ENCODE measurements at regions not wholly inside any gene's neighbourhood (a gene's known extent, or its start where the extent isn't known, plus 50 kb on each side); places are given as distances from the start of the nearest gene placed in this dataset.

GRCh38 chr12:126055521-126055920 is 990.3 kb downstream of the AACS start:
- TF ChIP-seq, protein P1, sequence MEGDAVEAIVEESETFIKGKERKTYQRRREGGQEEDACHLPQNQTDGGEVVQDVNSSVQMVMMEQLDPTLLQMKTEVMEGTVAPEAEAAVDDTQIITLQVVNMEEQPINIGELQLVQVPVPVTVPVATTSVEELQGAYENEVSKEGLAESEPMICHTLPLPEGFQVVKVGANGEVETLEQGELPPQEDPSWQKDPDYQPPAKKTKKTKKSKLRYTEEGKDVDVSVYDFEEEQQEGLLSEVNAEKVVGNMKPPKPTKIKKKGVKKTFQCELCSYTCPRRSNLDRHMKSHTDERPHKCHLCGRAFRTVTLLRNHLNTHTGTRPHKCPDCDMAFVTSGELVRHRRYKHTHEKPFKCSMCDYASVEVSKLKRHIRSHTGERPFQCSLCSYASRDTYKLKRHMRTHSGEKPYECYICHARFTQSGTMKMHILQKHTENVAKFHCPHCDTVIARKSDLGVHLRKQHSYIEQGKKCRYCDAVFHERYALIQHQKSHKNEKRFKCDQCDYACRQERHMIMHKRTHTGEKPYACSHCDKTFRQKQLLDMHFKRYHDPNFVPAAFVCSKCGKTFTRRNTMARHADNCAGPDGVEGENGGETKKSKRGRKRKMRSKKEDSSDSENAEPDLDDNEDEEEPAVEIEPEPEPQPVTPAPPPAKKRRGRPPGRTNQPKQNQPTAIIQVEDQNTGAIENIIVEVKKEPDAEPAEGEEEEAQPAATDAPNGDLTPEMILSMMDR (IDR thresholded peaks at IDR 0.05; ENCODE audit: unreplicated experiment) = no peak
- peaks cover 13% of the 10 kb centered on the region for H3K36me3 Mint-ChIP-seq (ENCODE audit: insufficient read depth, unreplicated experiment)
- H3K27ac Mint-ChIP-seq (ENCODE audit: unreplicated experiment) = no peak overlapping the region
- CTCF ChIA-PET = no interaction called here
- peaks cover 34% of the 10 kb centered on the region for H3K4me1 Mint-ChIP-seq (ENCODE audit: low read depth, unreplicated experiment)
- no TSS peak for BruUV-seq (replicated peaks)
- H3K4me3 Mint-ChIP-seq (ENCODE audit: low read depth, unreplicated experiment) = no peak overlapping the region
- intact Hi-C loops (cut with micrococcal nuclease; ENCODE audit: unreplicated experiment) = loop anchor here (10.0 kb wide), 1 partner anchor 871 kb away; the partner anchor contains the start of gene TMEM132B
- no peaks in the 10 kb centered on the region for H3K9me3 Mint-ChIP-seq (ENCODE audit: low read depth, unreplicated experiment)
- DNase-seq = no peak
- H3K27me3 Mint-ChIP-seq (ENCODE audit: unreplicated experiment) = no peaks in the 10 kb centered on the region

DNA sequence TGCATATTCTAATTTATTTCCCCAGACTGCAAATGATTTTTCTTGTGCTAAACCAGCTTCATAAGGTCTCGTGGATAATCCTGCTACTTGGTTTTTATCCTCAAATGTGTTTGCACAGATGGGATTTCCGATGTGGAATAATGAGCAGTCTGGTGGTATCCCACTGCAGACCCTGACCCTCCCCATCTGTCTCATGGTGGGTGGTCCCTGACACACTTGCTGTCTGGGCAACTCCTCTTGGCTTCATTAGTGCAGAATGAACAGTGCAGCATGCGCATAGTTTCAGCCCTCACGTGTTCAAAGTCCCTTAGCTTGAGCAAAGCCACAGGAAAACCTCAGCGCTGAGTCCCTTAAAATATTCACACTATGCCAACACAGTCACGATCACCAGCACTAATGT is 996.5 kb downstream of the AACS start:
- intact Hi-C loops (cut with micrococcal nuclease; ENCODE audit: unreplicated experiment) = loop anchor here (10.0 kb wide), 1 partner anchor 1323 kb away; no protein-coding TSS in a partner anchor
- no peaks in the 10 kb centered on the region for H3K9me3 Mint-ChIP-seq (ENCODE audit: low read depth, unreplicated experiment)
- no TSS peak for BruUV-seq (replicated peaks)
- H3K27me3 Mint-ChIP-seq (ENCODE audit: unreplicated experiment) = no peaks in the 10 kb centered on the region
- H3K36me3 Mint-ChIP-seq (ENCODE audit: insufficient read depth, unreplicated experiment) = no peaks in the 10 kb centered on the region
- no peaks in the 10 kb centered on the region for H3K4me1 Mint-ChIP-seq (ENCODE audit: low read depth, unreplicated experiment)
- H3K27ac Mint-ChIP-seq (ENCODE audit: unreplicated experiment) = no peak overlapping the region
- CTCF ChIA-PET = no interaction called here
- TF ChIP-seq, protein P1 (IDR thresholded peaks at IDR 0.05; ENCODE audit: unreplicated experiment) = no peak
- no peak for DNase-seq
- no peak overlapping the region for H3K4me3 Mint-ChIP-seq (ENCODE audit: low read depth, unreplicated experiment)

DNA sequence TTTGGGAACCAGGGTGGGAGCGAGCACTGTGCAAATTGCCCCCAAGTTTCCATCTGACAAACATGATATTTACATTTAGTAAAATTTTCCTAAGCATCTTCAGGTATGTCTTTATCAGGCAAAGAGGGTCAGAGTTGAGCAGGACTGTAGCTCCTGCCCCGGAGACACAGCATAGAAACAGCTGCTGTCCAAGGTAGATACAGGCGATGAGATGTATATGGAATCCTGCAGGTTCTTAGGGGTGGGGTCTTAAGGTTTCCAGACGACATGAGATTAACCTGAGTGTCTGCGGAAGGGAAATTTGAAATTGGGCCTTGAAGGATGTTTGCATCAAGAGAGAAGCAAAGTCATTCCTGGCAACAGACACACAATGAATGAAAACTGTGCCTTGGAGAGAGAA is 998.8 kb downstream of the AACS start:
- Mint-ChIP-seq H3K27me3 (ENCODE audit: unreplicated experiment) (no peaks in the 10 kb centered on the region), H3K9me3 (ENCODE audit: low read depth, unreplicated experiment) (no peaks in the 10 kb centered on the region), H3K4me1 (ENCODE audit: low read depth, unreplicated experiment) (peaks cover 9% of the 10 kb centered on the region), H3K4me3 (ENCODE audit: low read depth, unreplicated experiment) (no peak overlapping the region), H3K36me3 (ENCODE audit: insufficient read depth, unreplicated experiment) (no peaks in the 10 kb centered on the region), H3K27ac (ENCODE audit: unreplicated experiment) (no peak overlapping the region)
- no peak for DNase-seq
- no TSS peak for BruUV-seq (replicated peaks)
- CTCF ChIA-PET = no interaction called here
- intact Hi-C loops (cut with micrococcal nuclease; ENCODE audit: unreplicated experiment) = loop anchor here (10.0 kb wide), 1 partner anchor 1321 kb away; no protein-coding TSS in a partner anchor
- TF ChIP-seq, protein P1 (IDR thresholded peaks at IDR 0.05; ENCODE audit: unreplicated experiment) = no peak

DNA sequence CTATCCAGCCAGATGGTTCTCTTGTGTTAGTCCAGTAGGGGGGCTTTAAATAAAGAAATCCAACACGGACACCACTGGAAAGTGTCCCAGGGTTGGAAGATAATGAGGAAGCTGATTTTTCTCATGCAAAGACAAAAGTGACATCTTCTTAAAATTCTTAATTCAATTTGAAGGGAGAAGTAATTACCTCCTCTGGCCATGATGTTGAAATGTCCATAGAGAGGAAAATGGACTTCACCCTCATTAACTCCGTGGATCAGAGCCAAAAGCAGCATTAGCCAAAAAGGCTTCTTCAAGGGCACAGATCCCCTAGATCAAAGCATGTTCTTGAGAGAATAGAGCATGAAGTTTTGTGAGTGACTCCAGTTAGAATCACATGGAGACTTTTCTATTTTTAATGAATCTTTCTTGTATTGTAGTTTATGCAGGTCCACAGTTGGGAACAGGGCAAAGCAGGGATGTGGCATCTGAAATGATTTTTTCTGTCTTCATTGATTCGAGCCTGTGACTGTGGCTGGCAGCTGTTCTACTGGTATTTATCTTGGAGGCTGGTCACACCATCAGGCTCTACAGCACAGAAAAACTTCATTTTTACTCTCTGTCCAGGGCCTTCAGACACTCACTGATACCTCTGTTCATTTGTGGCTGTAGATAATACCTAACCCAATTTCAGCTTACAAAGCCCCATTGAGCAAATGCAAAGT is 1002.5 kb downstream of the AACS start:
- TF ChIP-seq, protein P1 (IDR thresholded peaks at IDR 0.05; ENCODE audit: unreplicated experiment) = no peak
- intact Hi-C loops (cut with micrococcal nuclease; ENCODE audit: unreplicated experiment) = loop anchor here (5.0 to 10.0 kb wide), 2 partner anchors 535 to 1317 kb away; no protein-coding TSS in a partner anchor
- CTCF ChIA-PET = interaction anchor here (1.5 kb wide), 1 partner anchor 16 kb away, joined by 3 read pairs; no protein-coding TSS in a partner anchor
- no peaks in the 10 kb centered on the region for H3K36me3 Mint-ChIP-seq (ENCODE audit: insufficient read depth, unreplicated experiment)
- H3K27ac Mint-ChIP-seq (ENCODE audit: unreplicated experiment) = no peak overlapping the region
- H3K4me3 Mint-ChIP-seq (ENCODE audit: low read depth, unreplicated experiment) = no peak overlapping the region
- DNase-seq = no peak
- BruUV-seq (replicated peaks) = no TSS peak
- H3K9me3 Mint-ChIP-seq (ENCODE audit: low read depth, unreplicated experiment) = peaks cover 7% of the 10 kb centered on the region
- peaks cover 9% of the 10 kb centered on the region for H3K4me1 Mint-ChIP-seq (ENCODE audit: low read depth, unreplicated experiment)
- no peaks in the 10 kb centered on the region for H3K27me3 Mint-ChIP-seq (ENCODE audit: unreplicated experiment)
